GM06990 (cell line): ENCODE measurements at regions not wholly inside any gene's neighbourhood (a gene's known extent, or its start where the extent isn't known, plus 50 kb on each side); places are given as distances from the start of the nearest gene placed in this dataset.

Experiments used
- DNase-seq: peaks from one replicate; pipeline ENCODE4 v3.0.0-alpha.2; 2011; ENCODE audit not compliant: insufficient read length; ENCODE audit errors: extremely low read depth
- H3K27me3 ChIP-seq: replicated peaks from 2 replicates; pipeline ENCODE4 v1.6.0; 2011; ENCODE audit warnings: low read length; ENCODE audit not compliant: control insufficient read depth, insufficient read depth
- H3K36me3 ChIP-seq: 2 replicates; pipeline ENCODE4 v1.5.1; 2011; ENCODE audit warnings: low read length; ENCODE audit not compliant: control insufficient read depth, insufficient read depth
- H3K4me3 ChIP-seq: replicated peaks from 2 replicates; pipeline ENCODE4 v1.5.1; 2011; ENCODE audit warnings: low read depth, mild to moderate bottlenecking, control low read depth, low read length
- CTCF ChIP-seq: IDR thresholded peaks from 2 replicates; pipeline ENCODE4 v1.5.1; 2011; ENCODE audit warnings: low read length, control low read depth, mild to moderate bottlenecking, inconsistent platforms; ENCODE audit not compliant: insufficient read depth, poor library complexity, severe bottlenecking

DNA sequence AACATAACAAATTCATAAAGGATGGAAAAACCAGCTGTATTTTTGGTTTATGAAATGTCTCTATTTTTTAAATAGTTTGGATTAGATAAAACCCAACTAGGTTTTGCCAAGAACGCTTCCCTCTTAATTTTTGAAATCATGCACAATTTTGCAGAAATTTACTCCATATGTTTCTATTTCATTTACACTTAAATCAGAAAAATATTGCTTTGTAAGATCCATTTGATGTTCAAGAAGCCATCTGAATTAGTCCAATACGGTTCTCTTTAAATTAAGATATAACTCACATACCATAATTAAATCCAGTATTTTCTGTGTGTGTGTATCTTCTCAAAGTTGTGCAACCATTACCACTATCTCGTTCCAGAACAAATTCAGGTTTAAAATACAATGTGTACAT is 78.6 kb upstream of the FBXL7 start:
- no peak for DNase-seq
- no peaks in the 10 kb centered on the region for H3K36me3 ChIP-seq
- H3K27me3 ChIP-seq = no peaks in the 10 kb centered on the region
- no peak overlapping the region for H3K4me3 ChIP-seq
- no peak for TF ChIP-seq CTCF

GRCh38 chr5:15420201-15420600 is 79.8 kb upstream of the FBXL7 start:
- TF ChIP-seq CTCF = no peak
- Histone ChIP-seq H3K4me3 (no peak overlapping the region), H3K27me3 (no peaks in the 10 kb centered on the region), H3K36me3 (no peaks in the 10 kb centered on the region)
- no peak for DNase-seq

- H3K36me3 ChIP-seq = no peaks in the 10 kb centered on the region
- no peak overlapping the region for H3K4me3 ChIP-seq
- TF ChIP-seq CTCF = no peak
- DNase-seq = no peak
- no peaks in the 10 kb centered on the region for H3K27me3 ChIP-seq
Measured at GRCh38 chr5:15417156-15417555, 82.8 kb upstream of the FBXL7 start.

- no peak for TF ChIP-seq CTCF
- H3K36me3 ChIP-seq = no peaks in the 10 kb centered on the region
- H3K27me3 ChIP-seq = no peaks in the 10 kb centered on the region
- no peak overlapping the region for H3K4me3 ChIP-seq
- no peak for DNase-seq
Measured at GRCh38 chr5:15406478-15406877, 93.5 kb upstream of the FBXL7 start.

DNA sequence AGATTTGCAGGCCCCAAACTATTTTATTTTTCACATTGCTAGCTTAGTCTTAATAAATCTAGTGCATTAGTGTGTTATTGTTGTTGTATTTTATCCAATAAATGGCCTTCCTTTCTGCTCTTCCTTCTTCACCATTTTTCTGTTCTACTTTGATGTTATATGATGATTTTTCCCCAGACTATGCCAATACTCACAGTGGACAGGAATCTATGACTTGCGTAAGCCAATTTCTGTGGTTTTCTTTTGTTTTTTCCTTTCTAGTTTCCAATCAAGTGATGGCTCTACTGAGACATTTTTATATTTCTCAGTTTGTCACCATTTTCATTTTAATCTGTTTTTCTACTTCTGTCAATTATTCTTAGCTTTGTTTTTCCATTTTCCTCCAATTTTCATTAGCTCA is 106.8 kb upstream of the FBXL7 start:
- DNase-seq = no peak
- Histone ChIP-seq H3K27me3 (no peaks in the 10 kb centered on the region), H3K36me3 (no peaks in the 10 kb centered on the region), H3K4me3 (no peak overlapping the region)
- TF ChIP-seq CTCF = no peak

DNA sequence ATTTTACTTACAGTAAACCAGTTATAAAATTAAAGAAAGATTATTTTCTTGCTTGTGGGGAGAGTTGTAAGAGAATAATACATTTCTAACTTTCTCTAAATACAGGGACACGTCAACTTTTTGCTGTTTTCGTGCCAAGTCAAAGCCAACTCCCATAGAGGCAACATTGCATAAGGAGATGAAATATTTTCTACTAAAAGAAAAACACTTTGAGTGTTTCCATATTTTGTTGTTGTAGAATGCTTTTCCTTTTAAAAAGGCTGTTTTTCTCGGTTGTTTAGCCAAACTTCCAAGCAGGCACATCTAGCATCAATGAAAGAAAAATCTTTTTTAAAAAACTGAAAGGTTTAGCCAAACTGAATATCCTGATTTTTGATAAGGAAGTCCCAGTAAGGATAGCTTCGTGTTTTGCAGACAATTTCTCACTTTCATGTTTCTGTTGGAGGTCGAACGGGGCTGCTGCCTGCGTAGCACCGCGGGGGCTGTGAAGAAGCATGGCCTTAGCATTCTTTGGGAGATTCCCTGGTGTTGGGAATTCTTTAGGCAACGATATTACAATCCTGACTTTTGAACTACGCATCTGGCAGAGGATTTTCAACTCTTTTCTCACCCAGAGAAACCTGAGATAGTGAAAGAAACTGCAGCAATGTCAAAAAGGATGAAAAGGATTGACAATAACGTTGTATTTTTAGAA is 108.1 kb upstream of the FBXL7 start:
- TF ChIP-seq CTCF = no peak
- Histone ChIP-seq H3K27me3 (no peaks in the 10 kb centered on the region), H3K36me3 (no peaks in the 10 kb centered on the region), H3K4me3 (no peak overlapping the region)
- DNase-seq = no peak
